Adrenal gland (tissue), 5 donors: ENCODE measurements at regions not wholly inside any gene's neighbourhood (a gene's known extent, or its start where the extent isn't known, plus 50 kb on each side); places are given as distances from the start of the nearest gene placed in this dataset.

Experiments
- POLR2A ChIP-seq, 2 donors: fragments of 450-650 bp; IDR thresholded peaks; one replicate each; pipeline ENCODE4 v1.6.1; 2017; ENCODE audit warnings: antibody characterized with exemption in 2 of 2, mild to moderate bottlenecking in 2 of 2, moderate library complexity in 1 of 2
- TF ChIP-seq, protein P1 (sequence below), 6 experiments: fragments of 450-650 bp in 4 of 6; fragments of 200-600 bp in 2 of 6; sonication (generic) in 1 of 6; IDR thresholded peaks; 1 replicate in 5 of 6; 2 replicates in 1 of 6; pipeline versions ENCODE4 v1.5.1 to v1.8.0; 2016 to 2021; ENCODE audit warnings: antibody characterized with exemption in 6 of 6, mild to moderate bottlenecking in 2 of 6, moderate library complexity in 1 of 6
- donor health status: DM: no; HTN: no; CAD: no.

DNA sequence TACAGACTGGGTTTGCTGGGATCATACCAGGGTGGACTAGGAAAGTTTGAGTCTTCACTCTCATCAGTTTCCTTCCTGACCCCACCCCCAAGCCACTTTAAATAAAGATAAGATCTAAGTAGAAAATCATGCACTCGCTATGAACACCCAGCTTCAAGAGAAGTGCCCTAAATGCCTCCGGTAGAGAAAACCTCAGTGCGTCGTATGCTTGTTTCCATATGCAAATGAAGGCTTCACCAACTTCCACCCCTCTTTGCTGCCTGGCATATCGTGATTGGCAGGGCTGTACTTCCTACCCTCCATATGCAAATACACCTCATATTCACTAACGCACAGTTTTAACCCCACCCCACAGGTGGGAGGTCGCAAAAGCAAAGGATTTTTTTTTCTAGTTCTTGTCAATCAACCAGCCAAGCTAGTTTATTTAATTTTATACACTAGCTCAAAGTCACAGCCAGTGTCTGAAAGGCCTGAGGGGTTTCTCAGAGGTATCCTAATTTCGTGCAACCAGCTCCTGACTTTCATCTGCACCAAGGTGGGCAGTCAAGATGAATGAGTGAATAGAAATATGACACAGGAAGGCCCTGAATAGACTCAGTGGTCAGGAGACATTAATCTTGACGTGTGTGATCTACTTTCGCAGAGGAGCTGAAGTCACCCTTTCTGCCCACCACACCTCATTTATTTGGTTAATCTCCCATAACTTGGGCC lies 121.1 kb upstream of the TSHZ3 start:
- TF ChIP-seq, protein P1, sequence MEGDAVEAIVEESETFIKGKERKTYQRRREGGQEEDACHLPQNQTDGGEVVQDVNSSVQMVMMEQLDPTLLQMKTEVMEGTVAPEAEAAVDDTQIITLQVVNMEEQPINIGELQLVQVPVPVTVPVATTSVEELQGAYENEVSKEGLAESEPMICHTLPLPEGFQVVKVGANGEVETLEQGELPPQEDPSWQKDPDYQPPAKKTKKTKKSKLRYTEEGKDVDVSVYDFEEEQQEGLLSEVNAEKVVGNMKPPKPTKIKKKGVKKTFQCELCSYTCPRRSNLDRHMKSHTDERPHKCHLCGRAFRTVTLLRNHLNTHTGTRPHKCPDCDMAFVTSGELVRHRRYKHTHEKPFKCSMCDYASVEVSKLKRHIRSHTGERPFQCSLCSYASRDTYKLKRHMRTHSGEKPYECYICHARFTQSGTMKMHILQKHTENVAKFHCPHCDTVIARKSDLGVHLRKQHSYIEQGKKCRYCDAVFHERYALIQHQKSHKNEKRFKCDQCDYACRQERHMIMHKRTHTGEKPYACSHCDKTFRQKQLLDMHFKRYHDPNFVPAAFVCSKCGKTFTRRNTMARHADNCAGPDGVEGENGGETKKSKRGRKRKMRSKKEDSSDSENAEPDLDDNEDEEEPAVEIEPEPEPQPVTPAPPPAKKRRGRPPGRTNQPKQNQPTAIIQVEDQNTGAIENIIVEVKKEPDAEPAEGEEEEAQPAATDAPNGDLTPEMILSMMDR (IDR thresholded peaks at IDR 0.05) = no peak
- no peak for TF ChIP-seq POLR2A (IDR thresholded peaks at IDR 0.05)
